Islet precursor cell (in vitro differentiated cells): ENCODE measurements at regions not wholly inside any gene's neighbourhood (a gene's known extent, or its start where the extent isn't known, plus 50 kb on each side); places are given as distances from the start of the nearest gene placed in this dataset.
"Not testable (repeated sequence)": the region's sequence is repeated elsewhere in the genome, so short reads cannot be mapped to it uniquely, and the experiment has no call there.

Source experiments
- DNase-seq: peaks from one replicate; pipeline ENCODE4 v3.0.0-alpha.2; 2018

DNA sequence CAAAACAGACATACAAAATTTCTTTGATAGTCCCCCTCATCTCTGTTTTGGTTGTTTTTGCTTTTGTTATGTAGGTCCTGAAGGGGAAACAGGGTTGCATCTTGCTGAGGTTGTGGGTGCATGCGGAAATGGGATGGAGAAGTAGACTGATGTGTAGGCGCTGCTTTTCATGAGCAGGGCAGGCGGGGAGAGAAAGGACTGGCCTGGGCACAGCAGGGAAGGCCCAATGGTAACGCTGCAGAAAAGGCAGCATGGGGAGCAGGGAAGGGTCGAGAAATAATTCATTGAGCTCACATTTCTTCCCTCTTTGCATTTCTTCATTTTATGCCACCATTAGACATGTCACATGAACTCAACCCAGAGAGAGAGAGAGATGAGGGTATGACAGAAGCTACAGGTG is 74.3 kb upstream of the CCN2 start:
- no peak for DNase-seq

DNA sequence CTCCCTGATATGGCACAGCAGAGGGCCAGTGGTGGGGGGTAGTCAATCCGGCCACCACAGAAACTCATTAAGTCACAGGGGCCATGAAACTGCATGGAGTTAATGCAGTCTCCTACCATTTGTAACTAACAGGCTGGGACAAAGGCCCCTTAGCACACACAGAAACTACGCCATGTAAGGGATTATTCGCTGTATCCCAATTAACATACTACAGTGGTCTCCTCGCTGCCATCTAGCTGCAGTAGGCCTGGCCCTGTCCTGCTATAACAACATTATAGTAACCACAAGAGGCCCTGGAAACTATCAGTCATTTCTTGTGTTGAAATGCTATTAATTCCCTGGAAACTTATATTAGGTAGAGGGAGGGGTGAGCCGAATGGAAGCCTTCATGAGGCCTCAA is 72.3 kb upstream of the CCN2 start:
- no peak for DNase-seq

DNA sequence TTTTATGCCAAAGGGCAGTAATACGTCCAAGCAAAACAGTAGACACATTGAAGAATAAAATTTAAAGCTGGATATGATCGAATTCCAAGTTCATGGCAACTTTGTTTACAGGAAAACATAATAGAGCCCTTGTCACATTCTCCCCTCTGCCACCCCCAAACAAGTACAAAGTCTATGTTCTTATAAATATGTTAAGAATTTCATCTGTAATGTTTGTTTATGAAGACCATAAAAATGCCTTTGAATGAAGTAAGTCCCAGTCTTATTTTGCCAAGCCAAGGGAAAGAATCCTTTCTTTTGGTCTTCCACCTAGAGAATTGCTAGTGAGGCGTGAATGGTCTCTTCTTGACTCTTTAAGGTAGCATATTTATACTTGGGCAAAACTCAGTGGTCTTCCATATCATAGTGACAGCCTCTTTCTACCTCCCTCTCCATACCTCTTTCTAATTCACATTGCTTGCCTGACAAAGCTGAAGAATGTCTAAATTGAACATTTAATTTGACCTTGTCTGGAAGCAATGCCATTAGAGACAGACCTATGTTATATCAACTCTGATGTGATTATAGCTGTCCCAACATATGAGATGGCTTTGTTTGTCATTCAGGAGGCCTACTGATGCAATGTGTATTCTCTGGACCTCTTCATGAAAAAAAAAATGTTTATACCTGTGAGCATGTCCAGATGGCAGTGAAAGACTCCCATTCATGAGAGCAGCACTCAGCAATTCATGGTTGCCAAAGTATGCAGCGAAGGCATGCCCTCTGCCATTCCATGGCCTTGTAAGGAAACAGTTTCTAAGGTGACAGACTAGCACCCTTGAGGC is 70.6 kb upstream of the CCN2 start:
- peak; percentile 57 for DNase-seq

DNA sequence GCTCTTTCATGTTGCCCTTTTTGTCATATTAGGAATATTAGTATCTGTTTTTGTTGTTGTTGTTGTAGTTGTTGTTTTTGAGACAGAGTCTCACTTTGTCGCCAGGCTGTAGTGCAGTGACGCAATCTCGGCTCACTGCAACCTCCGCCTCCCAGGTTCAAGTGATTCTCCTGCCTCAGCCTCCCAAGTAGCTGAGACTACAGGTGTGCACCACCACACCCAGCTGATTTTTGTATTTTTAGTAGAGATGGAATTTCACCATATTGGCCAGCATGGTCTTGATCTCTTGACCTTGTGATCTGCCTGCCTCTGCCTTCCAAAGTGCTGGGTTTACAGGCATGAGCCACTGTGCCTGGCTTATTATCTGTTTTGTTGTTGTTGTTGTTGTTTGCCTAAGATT is 69.7 kb upstream of the CCN2 start:
- not testable (repeated sequence) for DNase-seq

DNA sequence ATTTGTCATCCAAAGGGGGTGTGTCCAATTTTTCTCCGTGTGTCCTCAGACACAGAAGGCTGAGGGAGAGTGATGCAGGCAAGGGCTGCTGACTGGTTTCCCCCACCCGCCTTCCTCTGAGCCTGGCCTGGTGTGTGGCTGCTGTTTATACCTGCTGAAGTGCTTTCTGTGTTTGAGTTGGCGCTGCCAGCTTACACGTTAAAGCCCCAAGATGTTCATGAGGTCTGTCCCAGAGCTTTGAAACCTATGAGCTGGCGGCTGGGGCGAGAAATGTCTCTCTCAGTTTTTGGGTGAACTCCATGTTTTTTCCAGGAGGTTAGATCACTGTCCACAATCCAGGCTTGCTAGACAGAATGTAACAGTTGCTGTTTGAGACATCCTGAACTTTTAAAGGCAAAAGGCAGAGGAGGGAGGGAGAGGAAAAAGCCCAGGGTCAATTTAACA is 69.0 kb upstream of the CCN2 start:
- DNase-seq: no peak

DNA sequence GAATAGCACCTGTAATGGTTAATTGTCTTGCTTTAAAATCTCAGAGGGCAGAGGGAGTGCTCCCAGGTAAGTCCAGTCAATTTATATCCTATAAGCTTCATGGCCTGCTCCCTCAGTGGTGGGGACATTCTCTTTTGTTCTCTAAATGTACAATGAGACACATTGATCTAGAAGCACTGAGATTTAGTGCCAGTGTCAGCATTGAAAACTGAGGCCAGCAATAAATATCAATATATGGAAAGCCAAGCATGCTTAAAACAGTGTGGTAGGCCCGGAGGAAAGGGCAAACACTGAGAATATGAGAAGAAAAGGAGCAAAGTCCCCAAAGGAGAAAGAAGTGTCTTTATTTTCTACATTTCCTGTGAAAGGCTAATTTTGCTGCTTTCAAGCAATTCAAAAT is 68.4 kb upstream of the CCN2 start:
- no peak for DNase-seq

DNA sequence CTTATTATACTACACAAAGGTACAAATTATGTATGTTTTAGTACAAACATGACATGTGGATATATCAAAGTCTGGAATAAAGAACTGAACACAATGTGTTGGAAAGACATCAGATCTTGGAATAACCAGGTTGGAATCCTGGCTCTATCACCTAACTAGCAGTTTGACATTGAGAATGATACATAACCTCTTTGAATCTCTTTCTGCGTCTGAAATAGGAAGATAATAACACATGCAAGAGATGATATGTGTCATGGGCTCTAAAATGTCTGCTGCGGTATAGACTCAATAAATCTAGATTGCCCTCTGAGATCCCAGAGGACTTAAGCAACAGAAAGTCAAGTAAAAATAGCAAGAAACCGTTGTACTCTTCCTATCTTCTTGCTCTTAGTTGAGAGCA is 66.8 kb upstream of the CCN2 start:
- DNase-seq: no peak

DNA sequence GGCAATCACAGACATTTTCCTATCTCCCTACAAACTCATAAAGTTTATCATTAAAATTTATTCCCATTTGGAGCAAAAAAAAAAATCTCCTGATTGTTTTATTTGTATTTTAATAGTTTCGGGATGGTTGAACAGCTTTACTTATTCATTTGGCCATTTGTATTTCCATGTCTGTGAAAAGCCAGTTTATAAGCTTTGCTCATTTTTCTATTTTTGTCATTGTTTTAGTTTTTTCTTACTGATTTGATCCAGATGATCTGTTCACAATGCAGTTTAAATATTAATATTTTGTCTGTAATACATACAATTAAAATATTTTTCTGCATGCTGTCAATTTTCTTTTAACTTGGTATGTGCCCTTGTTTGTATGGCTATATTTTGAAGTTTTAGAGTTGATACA is 65.2 kb upstream of the CCN2 start:
- DNase-seq: no peak

DNA sequence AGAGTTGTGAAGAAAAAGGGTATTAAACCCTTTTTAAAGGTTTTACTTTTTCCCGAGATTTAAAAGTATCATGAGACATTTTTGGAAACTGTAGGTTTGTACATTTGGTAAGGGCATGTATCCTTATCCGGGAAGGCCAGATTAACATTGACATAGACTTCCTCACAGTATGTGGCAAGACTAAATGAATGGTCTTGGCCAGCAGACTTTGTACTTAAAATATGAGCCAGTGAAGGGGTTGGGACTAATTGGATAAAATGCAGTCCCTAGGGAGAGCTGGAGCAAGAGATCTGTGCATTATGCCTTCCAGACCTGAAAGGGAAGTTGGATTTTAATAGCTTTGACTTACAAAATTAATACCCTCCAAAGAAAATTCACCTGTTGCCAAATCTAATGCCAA is 60.4 kb upstream of the CCN2 start:
- no peak for DNase-seq

DNA sequence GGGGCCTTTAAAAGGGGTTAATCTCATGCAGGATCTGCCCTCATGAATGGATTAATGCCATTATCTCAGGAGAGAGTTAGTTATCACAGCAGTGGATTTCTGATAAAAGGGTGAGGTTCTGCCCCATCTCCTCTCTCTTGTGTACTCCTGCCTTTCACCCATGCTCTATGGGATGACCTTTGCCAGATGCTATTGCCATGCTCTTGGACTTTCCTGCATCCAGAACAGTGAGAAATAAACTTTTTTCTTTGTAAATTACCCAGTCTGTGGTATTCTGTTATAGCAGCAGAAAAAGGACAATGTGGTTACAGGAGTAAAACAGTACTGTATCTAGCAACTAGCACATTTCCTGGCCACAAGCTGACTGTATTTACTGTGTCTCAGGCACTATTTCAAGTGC is 58.0 kb upstream of the CCN2 start:
- DNase-seq: no peak

DNA sequence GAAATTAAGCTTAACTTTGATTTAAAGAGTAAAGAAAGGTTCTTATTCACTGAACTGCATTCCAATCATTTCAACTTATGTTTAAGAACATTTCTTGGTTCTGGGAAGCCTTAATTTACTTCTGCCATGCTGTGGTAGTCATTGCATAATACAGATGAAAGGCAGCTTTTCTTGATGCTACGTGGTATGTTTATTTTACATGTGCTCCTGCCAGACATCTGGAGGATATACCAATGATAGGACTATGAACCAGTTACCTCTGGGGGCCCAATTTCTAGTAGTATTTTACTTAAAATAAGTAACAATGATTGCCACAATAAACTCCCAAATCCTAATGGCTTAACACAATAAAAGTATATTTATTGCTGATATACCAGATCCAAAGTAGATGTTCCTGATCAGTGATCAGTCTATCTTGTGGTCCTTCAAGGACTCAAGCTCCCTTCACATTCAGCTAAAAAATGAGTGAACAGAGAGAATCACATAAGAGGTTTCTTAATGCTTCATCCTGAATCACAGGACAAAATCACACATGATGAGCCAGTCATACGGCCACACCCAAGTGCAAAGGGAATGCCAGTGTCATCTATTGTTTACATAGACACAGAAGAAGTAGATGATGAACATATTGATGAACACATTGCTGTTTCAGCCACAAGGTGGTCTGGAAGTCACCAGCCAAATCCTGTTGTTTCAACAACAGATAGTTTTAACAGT is 56.5 kb upstream of the CCN2 start:
- DNase-seq: no peak

DNA sequence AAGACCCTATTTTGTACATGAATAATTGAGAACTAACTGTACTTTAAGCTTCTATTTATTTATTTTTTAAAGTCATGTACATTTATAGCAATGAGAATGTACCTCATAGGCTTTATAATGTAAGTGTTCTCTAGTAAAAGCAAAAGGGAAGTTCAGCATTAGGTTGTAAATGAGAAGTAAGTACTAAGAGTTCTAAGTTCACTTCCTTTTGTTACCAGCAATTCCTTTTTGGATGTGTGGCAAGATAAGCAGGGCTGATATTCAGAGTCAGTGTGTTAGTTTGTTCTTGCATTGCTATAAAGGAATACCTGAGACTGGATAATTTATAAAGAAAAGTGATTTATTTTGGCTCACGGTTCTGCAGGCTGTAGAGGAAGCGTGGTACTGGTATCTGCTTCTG is 54.0 kb upstream of the CCN2 start:
- DNase-seq: no peak

DNA sequence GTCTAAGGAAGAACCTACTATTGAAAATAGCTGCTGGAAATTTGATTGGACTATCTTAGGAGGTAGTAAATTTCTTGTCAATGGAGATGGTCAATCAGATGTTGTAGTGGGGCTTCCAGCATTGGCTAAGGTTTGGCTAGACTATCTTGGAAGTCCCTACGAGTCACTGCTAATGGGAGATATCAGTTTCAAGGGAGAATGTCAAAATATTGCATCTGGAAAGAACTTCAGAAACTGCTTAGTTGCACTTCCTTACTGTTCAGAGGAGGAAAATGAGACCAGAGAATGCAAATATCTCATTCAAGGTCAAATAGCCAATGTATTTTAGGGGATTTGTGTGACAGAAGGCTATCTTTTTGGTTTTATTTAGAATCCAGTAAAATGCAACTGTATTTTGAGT is 53.5 kb upstream of the CCN2 start:
- DNase-seq: no peak

DNA sequence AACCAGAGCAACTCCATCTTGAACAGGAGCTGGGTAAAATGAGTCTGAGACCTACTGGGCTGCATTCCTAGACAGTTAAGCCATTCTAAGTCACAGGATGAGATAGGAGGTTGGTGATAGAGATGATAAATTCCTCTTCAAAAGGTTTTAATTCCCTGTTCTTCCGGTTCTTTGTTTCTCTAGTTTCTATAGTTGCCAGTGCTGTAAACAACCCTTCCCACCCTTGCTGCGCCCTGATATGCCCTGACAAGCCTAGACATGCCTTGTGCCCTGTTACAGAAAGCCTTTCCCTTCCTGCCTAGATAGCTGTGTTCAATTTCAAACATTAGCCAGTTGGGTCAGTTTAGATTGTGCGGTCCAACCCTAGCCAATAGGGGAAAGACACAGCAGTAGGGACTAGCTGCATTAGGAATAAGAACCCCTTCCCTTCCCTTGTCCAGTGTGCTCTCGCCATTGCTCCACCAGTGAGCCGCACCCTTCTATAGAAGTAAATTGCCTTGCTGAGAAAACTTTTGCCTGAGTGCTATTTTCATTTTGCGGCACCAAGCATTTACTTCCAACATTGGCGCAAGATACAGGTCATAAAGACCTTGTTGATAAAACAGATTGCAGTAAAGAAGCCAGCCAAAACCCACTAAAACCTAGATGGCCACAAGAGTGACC is 52.5 kb upstream of the CCN2 start:
- peak; percentile 80 for DNase-seq
